HEK293 (cell line): ENCODE measurements at regions not wholly inside any gene's neighbourhood (a gene's known extent, or its start where the extent isn't known, plus 50 kb on each side); places are given as distances from the start of the nearest gene placed in this dataset.

Experiments
- HOXA7 ChIP-seq: sonication (generic); formaldehyde crosslinking; IDR thresholded peaks from 2 replicates; pipeline ENCODE4 v1.8.1; 2022; ENCODE audit warnings: missing genetic modification reagents, borderline replicate concordance
- KLF10 ChIP-seq: fragments of 450-650 bp; IDR thresholded peaks from 2 replicates; pipeline ENCODE4 v1.5.1; 2018; ENCODE audit warnings: missing biosample characterization, mild to moderate bottlenecking, missing genetic modification characterization
- RBAK ChIP-seq: fragments of 450-650 bp; formaldehyde crosslinking; IDR thresholded peaks from 2 replicates; pipeline ENCODE4 v1.5.1; 2016; ENCODE audit warnings: missing biosample characterization, missing genetic modification characterization
- ZNF184 ChIP-seq: fragments of 450-650 bp; IDR thresholded peaks from 2 replicates; pipeline ENCODE4 v1.5.1; 2018; ENCODE audit warnings: missing biosample characterization, mild to moderate bottlenecking, missing genetic modification characterization
- TF ChIP-seq, protein P1 (sequence below): fragments of 450-650 bp; formaldehyde crosslinking; IDR thresholded peaks from 2 replicates; pipeline ENCODE4 v1.5.1; 2016; ENCODE audit warnings: missing biosample characterization, missing genetic modification characterization

DNA sequence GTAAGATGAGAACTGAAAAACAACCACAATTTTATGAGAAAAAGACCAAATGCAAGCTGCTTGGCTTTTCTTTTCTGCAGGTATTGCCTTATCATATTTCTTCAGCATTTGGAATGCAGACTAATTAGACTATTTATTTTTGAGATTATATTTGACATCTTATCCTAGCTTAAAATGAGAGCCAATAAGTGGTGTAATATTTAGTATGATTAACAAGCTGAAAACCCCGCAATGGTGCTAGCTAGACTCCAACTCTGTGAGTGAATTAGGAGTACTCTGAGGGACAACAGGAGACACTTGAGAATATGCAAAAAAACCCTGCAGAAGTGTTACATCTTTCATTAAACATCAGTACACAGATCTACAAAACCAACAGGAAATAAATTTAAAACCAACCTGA, 180.3 kb upstream of the MEOX2 start:
- TF ChIP-seq KLF10 (tag by site-specific recombination): no peak
- TF ChIP-seq, protein P1, sequence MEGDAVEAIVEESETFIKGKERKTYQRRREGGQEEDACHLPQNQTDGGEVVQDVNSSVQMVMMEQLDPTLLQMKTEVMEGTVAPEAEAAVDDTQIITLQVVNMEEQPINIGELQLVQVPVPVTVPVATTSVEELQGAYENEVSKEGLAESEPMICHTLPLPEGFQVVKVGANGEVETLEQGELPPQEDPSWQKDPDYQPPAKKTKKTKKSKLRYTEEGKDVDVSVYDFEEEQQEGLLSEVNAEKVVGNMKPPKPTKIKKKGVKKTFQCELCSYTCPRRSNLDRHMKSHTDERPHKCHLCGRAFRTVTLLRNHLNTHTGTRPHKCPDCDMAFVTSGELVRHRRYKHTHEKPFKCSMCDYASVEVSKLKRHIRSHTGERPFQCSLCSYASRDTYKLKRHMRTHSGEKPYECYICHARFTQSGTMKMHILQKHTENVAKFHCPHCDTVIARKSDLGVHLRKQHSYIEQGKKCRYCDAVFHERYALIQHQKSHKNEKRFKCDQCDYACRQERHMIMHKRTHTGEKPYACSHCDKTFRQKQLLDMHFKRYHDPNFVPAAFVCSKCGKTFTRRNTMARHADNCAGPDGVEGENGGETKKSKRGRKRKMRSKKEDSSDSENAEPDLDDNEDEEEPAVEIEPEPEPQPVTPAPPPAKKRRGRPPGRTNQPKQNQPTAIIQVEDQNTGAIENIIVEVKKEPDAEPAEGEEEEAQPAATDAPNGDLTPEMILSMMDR: no peak
- no peak for TF ChIP-seq ZNF184
- no peak for TF ChIP-seq HOXA7 (CRISPR knock-in tag)
- no peak for TF ChIP-seq RBAK (tag by site-specific recombination)
